ENCODE measurements at regions not wholly inside any gene's neighbourhood (a gene's known extent, or its start where the extent isn't known, plus 50 kb on each side); places are given as distances from the start of the nearest gene placed in this dataset.

- Histone ChIP-seq H3K4me3 (no peak overlapping the region), H3K27me3 (no peaks in the 10 kb centered on the region), H3K4me1 (ENCODE audit: low read depth) (no peaks in the 10 kb centered on the region), H3K36me3 (no peaks in the 10 kb centered on the region), H3K9me3 (ENCODE audit: low read depth) (no peaks in the 10 kb centered on the region), H3K27ac (no peak overlapping the region)
- TF ChIP-seq CTCF (IDR thresholded peaks at IDR 0.05; ENCODE audit: low read depth, low read length), result no peak
- no peak for DNase-seq (ENCODE audit: low read depth in 1 of 2, low spot score in 1 of 2)
These were observed 55.3 kb upstream of the TTC34 start for GRCh38 chr1:2856676-2857375.

GRCh38 chr1:2857521-2857920, 56.0 kb upstream of the TTC34 start:
- Histone ChIP-seq H3K27ac (no peak overlapping the region), H3K4me1 (ENCODE audit: low read depth) (no peaks in the 10 kb centered on the region), H3K4me3 (no peak overlapping the region), H3K9me3 (ENCODE audit: low read depth) (no peaks in the 10 kb centered on the region), H3K36me3 (no peaks in the 10 kb centered on the region), H3K27me3 (no peaks in the 10 kb centered on the region)
- no peak for DNase-seq (ENCODE audit: low read depth in 1 of 2, low spot score in 1 of 2)
- no peak for TF ChIP-seq CTCF (IDR thresholded peaks at IDR 0.05; ENCODE audit: low read depth, low read length)

GRCh38 chr1:2858676-2859075, 57.2 kb upstream of the TTC34 start:
- H3K4me3 ChIP-seq, result no peak overlapping the region
- TF ChIP-seq CTCF (IDR thresholded peaks at IDR 0.05; ENCODE audit: low read depth, low read length), result no peak
- no peak for DNase-seq (ENCODE audit: low read depth in 1 of 2, low spot score in 1 of 2)
- H3K27me3 ChIP-seq, result no peaks in the 10 kb centered on the region
- no peaks in the 10 kb centered on the region for H3K4me1 ChIP-seq (ENCODE audit: low read depth)
- H3K27ac ChIP-seq, result no peak overlapping the region
- H3K36me3 ChIP-seq, result no peaks in the 10 kb centered on the region
- H3K9me3 ChIP-seq (ENCODE audit: low read depth), result no peaks in the 10 kb centered on the region

- TF ChIP-seq CTCF (IDR thresholded peaks at IDR 0.05; ENCODE audit: low read depth, low read length), result no peak
- no peak overlapping the region for H3K4me3 ChIP-seq
These were observed 57.9 kb upstream of the TTC34 start for GRCh38 chr1:2859219-2859880.

GRCh38 chr1:2859881-2860430, 58.5 kb upstream of the TTC34 start:
- no peaks in the 10 kb centered on the region for H3K9me3 ChIP-seq (ENCODE audit: low read depth)
- H3K27me3 ChIP-seq, result no peaks in the 10 kb centered on the region
- no peak for TF ChIP-seq CTCF (IDR thresholded peaks at IDR 0.05; ENCODE audit: low read depth, low read length)
- no peaks in the 10 kb centered on the region for H3K4me1 ChIP-seq (ENCODE audit: low read depth)
- no peaks in the 10 kb centered on the region for H3K36me3 ChIP-seq
- H3K27ac ChIP-seq, result no peak overlapping the region
- no peak for DNase-seq (ENCODE audit: low read depth in 1 of 2, low spot score in 1 of 2)
- no peak overlapping the region for H3K4me3 ChIP-seq

More at GRCh38 chr1:2859219-2859880, 57.9 kb upstream of the TTC34 start:
- H3K36me3 ChIP-seq, result no peaks in the 10 kb centered on the region
- H3K4me1 ChIP-seq (ENCODE audit: low read depth), result no peaks in the 10 kb centered on the region
- no peak for DNase-seq (ENCODE audit: low read depth in 1 of 2, low spot score in 1 of 2)
- no peaks in the 10 kb centered on the region for H3K27me3 ChIP-seq
- H3K27ac ChIP-seq, result no peak overlapping the region
- no peaks in the 10 kb centered on the region for H3K9me3 ChIP-seq (ENCODE audit: low read depth)
